HepG2 (cell line): ENCODE measurements at regions not wholly inside any gene's neighbourhood (a gene's known extent, or its start where the extent isn't known, plus 50 kb on each side); places are given as distances from the start of the nearest gene placed in this dataset.

Source experiments
- DDIT3 ChIP-seq: sonication (generic); formaldehyde crosslinking; IDR thresholded peaks from 2 replicates; pipeline ENCODE4 v1.4.0; 2020; ENCODE audit warnings: mild to moderate bottlenecking, missing genetic modification reagents
- GMEB1 ChIP-seq: sonication (generic); formaldehyde crosslinking; IDR thresholded peaks from 2 replicates; pipeline ENCODE4 v1.5.1; 2020; ENCODE audit warnings: missing genetic modification reagents, mild to moderate bottlenecking, borderline replicate concordance
- MBD4 ChIP-seq: IDR thresholded peaks from 2 replicates; pipeline ENCODE4 v1.6.1; 2012; ENCODE audit warnings: low read length, inconsistent platforms, borderline replicate concordance
- SMC3 ChIP-seq: IDR thresholded peaks from 2 replicates; pipeline ENCODE4 v1.6.1; 2011; ENCODE audit warnings: low read length, improper control_type of control experiment
- SSRP1 ChIP-seq: IDR thresholded peaks from 2 replicates; pipeline ENCODE4 v1.6.1; 2016; ENCODE audit warnings: control low read depth
- ZBTB2 ChIP-seq: sonication (generic); formaldehyde crosslinking; IDR thresholded peaks from 2 replicates; pipeline ENCODE4 v1.8.0; 2022; ENCODE audit warnings: low read depth, missing genetic modification reagents
- ZFP41 ChIP-seq: sonication (generic); formaldehyde crosslinking; IDR thresholded peaks from 2 replicates; pipeline ENCODE4 v1.4.0; 2020; ENCODE audit warnings: mild to moderate bottlenecking, missing genetic modification reagents, borderline replicate concordance
- ZNF12 ChIP-seq: sonication (generic); formaldehyde crosslinking; IDR thresholded peaks from 2 replicates; pipeline ENCODE4 v1.5.0; 2020; ENCODE audit warnings: missing genetic modification reagents
- ZNF615 ChIP-seq: sonication (generic); formaldehyde crosslinking; IDR thresholded peaks from 2 replicates; pipeline ENCODE4 v1.5.0; 2020; ENCODE audit warnings: mild to moderate bottlenecking, missing genetic modification reagents, borderline replicate concordance
- ZNF749 ChIP-seq: sonication (generic); formaldehyde crosslinking; IDR thresholded peaks from 2 replicates; pipeline ENCODE4 v1.8.0; 2022; ENCODE audit warnings: mild to moderate bottlenecking, missing genetic modification reagents, moderate library complexity, borderline replicate concordance
- ZSCAN29 ChIP-seq: sonication (generic); formaldehyde crosslinking; conservative IDR thresholded peaks from 2 replicates; pipeline ENCODE4 v1.4.0; 2020; ENCODE audit warnings: mild to moderate bottlenecking, missing genetic modification reagents
- TF ChIP-seq, protein P1 (sequence below): sonication (generic); formaldehyde crosslinking; IDR thresholded peaks from 2 replicates; pipeline ENCODE4 v1.5.1; 2020; ENCODE audit warnings: mild to moderate bottlenecking, missing genetic modification reagents, moderate library complexity

DNA sequence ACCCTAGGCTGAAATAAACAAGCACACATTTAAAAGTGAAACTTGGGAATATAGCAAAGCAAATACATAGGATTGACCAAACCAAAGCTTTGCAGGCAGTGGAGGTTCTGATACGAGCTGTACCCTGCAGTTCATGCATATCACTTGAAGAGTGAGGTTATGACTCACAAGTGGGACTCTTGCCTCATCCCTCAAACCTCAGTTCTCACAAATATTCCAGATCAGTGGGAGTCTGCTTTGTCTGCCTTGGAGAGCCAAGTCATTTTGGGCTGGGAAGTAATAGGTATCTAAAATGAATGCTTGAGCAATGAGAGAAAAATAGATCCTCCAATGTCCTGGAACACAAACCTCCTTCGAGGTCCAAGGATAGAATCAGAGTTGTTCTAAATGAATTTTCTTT is 116.4 kb downstream of the LRIG3 start (continued):
- TF ChIP-seq, protein P1, sequence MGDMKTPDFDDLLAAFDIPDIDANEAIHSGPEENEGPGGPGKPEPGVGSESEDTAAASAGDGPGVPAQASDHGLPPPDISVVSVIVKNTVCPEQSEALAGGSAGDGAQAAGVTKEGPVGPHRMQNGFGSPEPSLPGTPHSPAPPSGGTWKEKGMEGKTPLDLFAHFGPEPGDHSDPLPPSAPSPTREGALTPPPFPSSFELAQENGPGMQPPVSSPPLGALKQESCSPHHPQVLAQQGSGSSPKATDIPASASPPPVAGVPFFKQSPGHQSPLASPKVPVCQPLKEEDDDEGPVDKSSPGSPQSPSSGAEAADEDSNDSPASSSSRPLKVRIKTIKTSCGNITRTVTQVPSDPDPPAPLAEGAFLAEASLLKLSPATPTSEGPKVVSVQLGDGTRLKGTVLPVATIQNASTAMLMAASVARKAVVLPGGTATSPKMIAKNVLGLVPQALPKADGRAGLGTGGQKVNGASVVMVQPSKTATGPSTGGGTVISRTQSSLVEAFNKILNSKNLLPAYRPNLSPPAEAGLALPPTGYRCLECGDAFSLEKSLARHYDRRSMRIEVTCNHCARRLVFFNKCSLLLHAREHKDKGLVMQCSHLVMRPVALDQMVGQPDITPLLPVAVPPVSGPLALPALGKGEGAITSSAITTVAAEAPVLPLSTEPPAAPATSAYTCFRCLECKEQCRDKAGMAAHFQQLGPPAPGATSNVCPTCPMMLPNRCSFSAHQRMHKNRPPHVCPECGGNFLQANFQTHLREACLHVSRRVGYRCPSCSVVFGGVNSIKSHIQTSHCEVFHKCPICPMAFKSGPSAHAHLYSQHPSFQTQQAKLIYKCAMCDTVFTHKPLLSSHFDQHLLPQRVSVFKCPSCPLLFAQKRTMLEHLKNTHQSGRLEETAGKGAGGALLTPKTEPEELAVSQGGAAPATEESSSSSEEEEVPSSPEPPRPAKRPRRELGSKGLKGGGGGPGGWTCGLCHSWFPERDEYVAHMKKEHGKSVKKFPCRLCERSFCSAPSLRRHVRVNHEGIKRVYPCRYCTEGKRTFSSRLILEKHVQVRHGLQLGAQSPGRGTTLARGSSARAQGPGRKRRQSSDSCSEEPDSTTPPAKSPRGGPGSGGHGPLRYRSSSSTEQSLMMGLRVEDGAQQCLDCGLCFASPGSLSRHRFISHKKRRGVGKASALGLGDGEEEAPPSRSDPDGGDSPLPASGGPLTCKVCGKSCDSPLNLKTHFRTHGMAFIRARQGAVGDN (CRISPR knock-in tag) = no peak
- TF ChIP-seq ZFP41 (CRISPR knock-in tag) = no peak
- TF ChIP-seq DDIT3 (CRISPR knock-in tag) = no peak
- TF ChIP-seq SMC3 = no peak
- no peak for TF ChIP-seq ZNF749
- TF ChIP-seq ZNF12 (CRISPR knock-in tag) = no peak
- TF ChIP-seq MBD4 = no peak
- no peak for TF ChIP-seq ZSCAN29 (CRISPR knock-in tag)
- no peak for TF ChIP-seq ZNF615
- TF ChIP-seq SSRP1 (CRISPR knock-in tag) = no peak
- no peak for TF ChIP-seq ZBTB2 (CRISPR knock-in tag)
- TF ChIP-seq GMEB1 (CRISPR knock-in tag) = no peak
